B cell (primary cell): ENCODE measurements at regions not wholly inside any gene's neighbourhood (a gene's known extent, or its start where the extent isn't known, plus 50 kb on each side); places are given as distances from the start of the nearest gene placed in this dataset.

Experiments
- ATAC-seq: fragments of 200-7000 bp; cut with Tn5 transposase; one replicate; pipeline ENCODE4 v1.10.0; 2021; ENCODE audit warnings: low read depth, mild to moderate bottlenecking, moderate number of reproducible peaks, moderate library complexity
- CTCF ChIA-PET: fragments of 350-600 bp; sonication (Branson Sonifier 250); formaldehyde crosslinking; loops from one replicate; lab custom pipeline; 2021; ENCODE audit warnings: antibody characterized with exemption, inconsistent platforms; lab: Charles Lee
- POLR2A ChIA-PET: fragments of 350-600 bp; sonication (Branson Sonifier 250); formaldehyde crosslinking; loops from one replicate; lab custom pipeline; 2021; ENCODE audit warnings: antibody characterized with exemption; lab: Charles Lee
- DNase-seq: peaks from one replicate; pipeline ENCODE4 v3.0.0; 2013
- H2AFZ ChIP-seq: 2 replicates; pipeline ENCODE4 v1.6.1; 2012; ENCODE audit warnings: mild to moderate bottlenecking, low read depth, low read length; ENCODE audit not compliant: insufficient read depth, poor library complexity, severe bottlenecking
- H3K27ac ChIP-seq, 2 donors: 1 replicate in 1 of 2; 2 replicates in 1 of 2; pipeline ENCODE4 v1.5.1; 2012 to 2013; ENCODE audit warnings: low read length in 2 of 2, mild to moderate bottlenecking in 2 of 2, moderate library complexity in 1 of 2
- H3K27me3 ChIP-seq, 4 experiments: fragments of 200-600 bp in 1 of 4; sonication (generic) in 1 of 4; replicated peaks in 1 of 4; 1 replicate in 2 of 4; 2 replicates in 2 of 4; pipeline versions ENCODE4 v1.6.1 to v1.7.0; 2013 to 2016; ENCODE audit warnings: low read length in 3 of 4, mild to moderate bottlenecking in 2 of 4, mixed read lengths in 1 of 4, moderate library complexity in 1 of 4; ENCODE audit not compliant: insufficient read depth in 4 of 4, control insufficient read depth in 3 of 4; ENCODE audit errors: control extremely low read depth in 1 of 4
- H3K36me3 ChIP-seq, 2 experiments: replicated peaks in 1 of 2; 1 replicate in 1 of 2; 2 replicates in 1 of 2; pipeline versions ENCODE4 v1.6.1 to v1.7.1; 2013; ENCODE audit warnings: low read length in 1 of 2; ENCODE audit not compliant: insufficient read depth in 2 of 2, control insufficient read depth in 1 of 2; ENCODE audit errors: control extremely low read depth in 1 of 2, extremely low read depth in 1 of 2
- H3K4me1 ChIP-seq, 2 donors: fragments of 200-600 bp in 1 of 2; sonication (generic) in 1 of 2; 1 replicate in 1 of 2; 2 replicates in 1 of 2; pipeline versions ENCODE4 v1.5.1 to v1.6.1; 2013 to 2017; ENCODE audit warnings: low read length in 2 of 2; ENCODE audit not compliant: control insufficient read depth in 2 of 2, insufficient read depth in 2 of 2
- H3K4me2 ChIP-seq: replicated peaks from 2 replicates; pipeline ENCODE3; 2012; ENCODE audit warnings: mild to moderate bottlenecking, low read depth, low read length; ENCODE audit not compliant: poor library complexity, severe bottlenecking
- H3K4me3 ChIP-seq, 5 experiments: fragments of 200-600 bp in 1 of 5; sonication (generic) in 1 of 5; 1 replicate in 3 of 5; 2 replicates in 2 of 5; pipeline versions ENCODE4 v1.5.1 to v1.7.0; 2011 to 2016; ENCODE audit warnings: low read length in 4 of 5, mild to moderate bottlenecking in 4 of 5, low read depth in 2 of 5, control low read depth in 1 of 5, moderate library complexity in 1 of 5; ENCODE audit not compliant: insufficient read depth in 1 of 5; ENCODE audit errors: control extremely low read depth in 1 of 5, extremely low read depth in 1 of 5
- H3K79me2 ChIP-seq: fragments of 200-600 bp; sonication (generic); one replicate; pipeline ENCODE4 v1.6.0; 2016; ENCODE audit warnings: low read length; ENCODE audit not compliant: control insufficient read depth, insufficient read depth
- H3K9ac ChIP-seq: fragments of 200-600 bp; sonication (generic); 2 replicates; pipeline ENCODE4 v1.6.1; 2017; ENCODE audit warnings: mild to moderate bottlenecking, low read length, moderate library complexity
- H3K9me3 ChIP-seq, 3 donors: one replicate each; pipeline versions ENCODE4 v1.6.1 to v1.7.1; 2013; ENCODE audit warnings: low read length in 2 of 3; ENCODE audit not compliant: control insufficient read depth in 2 of 3, insufficient read depth in 1 of 3; ENCODE audit errors: control extremely low read depth in 1 of 3
- H4K20me1 ChIP-seq: 2 replicates; pipeline ENCODE4 v1.6.0; 2012; ENCODE audit warnings: mild to moderate bottlenecking, low read length; ENCODE audit not compliant: insufficient read depth, control insufficient read depth, poor library complexity, severe bottlenecking
- H3K27ac Mint-ChIP-seq: one replicate; pipeline ENCODE4 v1.8.0; 2021; ENCODE audit warnings: mixed read lengths
- H3K27me3 Mint-ChIP-seq: one replicate; pipeline ENCODE4 v1.8.0; 2021; ENCODE audit warnings: mixed read lengths
- H3K4me1 Mint-ChIP-seq: one replicate; pipeline ENCODE4 v1.8.0; 2021; ENCODE audit warnings: mixed read lengths
- H3K4me3 Mint-ChIP-seq: one replicate; pipeline ENCODE4 v1.8.0; 2021; ENCODE audit warnings: mixed read lengths
- H3K9me3 Mint-ChIP-seq: one replicate; pipeline ENCODE4 v1.8.0; 2022; ENCODE audit warnings: mixed read lengths; ENCODE audit not compliant: insufficient read depth
- EZH2 ChIP-seq: IDR thresholded peaks from 2 replicates; pipeline ENCODE4 v1.6.1; 2012; ENCODE audit warnings: borderline replicate concordance, low read depth, mild to moderate bottlenecking, moderate library complexity, low read length; ENCODE audit not compliant: insufficient read depth, poor library complexity, severe bottlenecking
- WGBS: methylation state at CpG from one replicate; pipeline ENCODE4 v1.1.5; 2013; ENCODE audit warnings: missing lambda C conversion rate; ENCODE audit not compliant: insufficient coverage; 5-methylcytosine and 5-hydroxymethylcytosine counted together
- intact Hi-C: fragments of 100-400 bp; cut with micrococcal nuclease; formaldehyde crosslinking; loops from one replicate; pipeline ENCODE4 v1.10.0; 2022
- TF ChIP-seq, protein P1 (sequence below): fragments of 200-600 bp; IDR thresholded peaks from one replicate; pipeline ENCODE4 v1.8.0; 2022; ENCODE audit warnings: antibody characterized with exemption, mild to moderate bottlenecking

DNA sequence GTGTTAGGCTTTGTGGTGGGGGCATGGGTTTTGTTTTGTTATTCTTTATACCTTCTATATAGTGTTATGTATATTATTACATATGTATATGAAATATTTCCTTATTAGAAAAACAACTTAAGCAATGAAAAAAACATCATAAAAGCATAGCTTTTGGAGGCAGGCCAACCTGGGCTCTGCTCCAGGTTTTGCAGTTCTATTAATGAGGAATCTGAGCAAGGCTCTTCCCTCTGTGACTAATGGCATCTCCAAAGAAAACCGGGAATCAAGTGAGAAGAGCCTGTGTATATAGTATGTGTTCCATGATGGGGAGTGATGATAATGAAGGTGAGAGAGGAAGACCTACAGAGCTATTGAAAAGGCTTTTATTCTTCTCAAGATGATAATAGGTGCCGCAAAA, 291.1 kb downstream of the CLIC5 start:
- H3K9ac ChIP-seq = no peak overlapping the region
- no peak for DNase-seq
- no peak for ATAC-seq
- Mint-ChIP-seq H3K9me3 (no peaks in the 10 kb centered on the region), H3K27me3 (peaks cover 3% of the 10 kb centered on the region), H3K4me3 (no peak overlapping the region), H3K27ac (no peak overlapping the region), H3K4me1 (no peaks in the 10 kb centered on the region)
- H2AFZ ChIP-seq = no peak overlapping the region
- no peaks in the 10 kb centered on the region for H3K79me2 ChIP-seq
- no peak for TF ChIP-seq EZH2
- TF ChIP-seq, protein P1, sequence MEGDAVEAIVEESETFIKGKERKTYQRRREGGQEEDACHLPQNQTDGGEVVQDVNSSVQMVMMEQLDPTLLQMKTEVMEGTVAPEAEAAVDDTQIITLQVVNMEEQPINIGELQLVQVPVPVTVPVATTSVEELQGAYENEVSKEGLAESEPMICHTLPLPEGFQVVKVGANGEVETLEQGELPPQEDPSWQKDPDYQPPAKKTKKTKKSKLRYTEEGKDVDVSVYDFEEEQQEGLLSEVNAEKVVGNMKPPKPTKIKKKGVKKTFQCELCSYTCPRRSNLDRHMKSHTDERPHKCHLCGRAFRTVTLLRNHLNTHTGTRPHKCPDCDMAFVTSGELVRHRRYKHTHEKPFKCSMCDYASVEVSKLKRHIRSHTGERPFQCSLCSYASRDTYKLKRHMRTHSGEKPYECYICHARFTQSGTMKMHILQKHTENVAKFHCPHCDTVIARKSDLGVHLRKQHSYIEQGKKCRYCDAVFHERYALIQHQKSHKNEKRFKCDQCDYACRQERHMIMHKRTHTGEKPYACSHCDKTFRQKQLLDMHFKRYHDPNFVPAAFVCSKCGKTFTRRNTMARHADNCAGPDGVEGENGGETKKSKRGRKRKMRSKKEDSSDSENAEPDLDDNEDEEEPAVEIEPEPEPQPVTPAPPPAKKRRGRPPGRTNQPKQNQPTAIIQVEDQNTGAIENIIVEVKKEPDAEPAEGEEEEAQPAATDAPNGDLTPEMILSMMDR = no peak
- no peaks in the 10 kb centered on the region for H4K20me1 ChIP-seq
- WGBS = 83% methylated on average over 1 of the region's 2 CpGs
- no peak overlapping the region for H3K4me3 ChIP-seq
- CTCF ChIA-PET = interaction anchor here (1.7 kb wide), 1 partner anchor 10 kb away, joined by 6 read pairs; no protein-coding TSS in a partner anchor
- intact Hi-C loops = no loop called here
- H3K27me3 ChIP-seq = no peaks in the 10 kb centered on the region
- no peaks in the 10 kb centered on the region for H3K4me1 ChIP-seq
- H3K36me3 ChIP-seq = no peaks in the 10 kb centered on the region
- no peak overlapping the region for H3K27ac ChIP-seq
- H3K4me2 ChIP-seq = no peak overlapping the region
- POLR2A ChIA-PET = no interaction called here
- H3K9me3 ChIP-seq = peaks cover 0 to 8% (median 8%) of the 10 kb centered on the region in 3 donors

DNA sequence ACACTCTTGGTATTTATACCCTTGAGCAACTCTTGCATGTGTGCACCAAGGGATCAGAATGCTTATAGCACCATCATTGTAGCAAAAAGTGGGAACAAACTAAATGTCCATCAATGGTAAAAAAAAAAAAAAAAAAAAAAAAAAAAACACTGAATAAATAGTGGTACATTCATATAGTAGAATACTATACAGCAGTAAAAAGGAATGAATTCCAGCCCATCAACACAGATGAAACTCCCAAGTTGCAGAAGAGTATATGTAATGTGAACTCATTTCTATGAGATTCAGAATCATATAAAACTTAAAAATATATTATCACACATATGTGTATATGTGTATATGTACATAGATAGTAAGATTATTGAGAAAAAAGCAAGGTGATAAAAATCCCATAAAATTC, 291.6 kb downstream of the CLIC5 start:
- no peaks in the 10 kb centered on the region for H3K79me2 ChIP-seq
- H3K9me3 ChIP-seq = peaks cover 0 to 8% (median 8%) of the 10 kb centered on the region in 3 donors
- no peak overlapping the region for H3K27ac ChIP-seq
- no peak overlapping the region for H3K4me3 Mint-ChIP-seq
- no peak overlapping the region for H3K4me3 ChIP-seq
- CTCF ChIA-PET = interaction anchor here (1.0 kb wide), 1 partner anchor 1068 kb away, joined by 3 read pairs; no protein-coding TSS in a partner anchor
- ATAC-seq (no peak), DNase-seq (no peak)
- no peaks in the 10 kb centered on the region for H3K36me3 ChIP-seq
- POLR2A ChIA-PET = no interaction called here
- H2AFZ ChIP-seq = no peak overlapping the region
- H3K4me1 Mint-ChIP-seq = no peaks in the 10 kb centered on the region
- H3K27ac Mint-ChIP-seq = no peak overlapping the region
- no peak overlapping the region for H3K4me2 ChIP-seq
- H3K9ac ChIP-seq = no peak overlapping the region
- peaks cover 3% of the 10 kb centered on the region for H3K27me3 Mint-ChIP-seq
- H3K27me3 ChIP-seq = no peaks in the 10 kb centered on the region
- intact Hi-C loops = no loop called here
- H3K9me3 Mint-ChIP-seq = no peaks in the 10 kb centered on the region
- no peaks in the 10 kb centered on the region for H3K4me1 ChIP-seq
- TF ChIP-seq, protein P1 = no peak
- TF ChIP-seq EZH2 = no peak
- no peaks in the 10 kb centered on the region for H4K20me1 ChIP-seq
